MG63 (cell line): ENCODE measurements at regions not wholly inside any gene's neighbourhood (a gene's known extent, or its start where the extent isn't known, plus 50 kb on each side); places are given as distances from the start of the nearest gene placed in this dataset.
A peak's percentile ranks its signal among the peaks of the same experiment; 100 is the strongest.
"Not testable (repeated sequence)": the region's sequence is repeated elsewhere in the genome, so short reads cannot be mapped to it uniquely, and the experiment has no call there.

ENCODE experiments used
- DNase-seq: peaks from one replicate; pipeline ENCODE4 v3.0.0-alpha.2; 2020
- H3K27me3 ChIP-seq: fragments of 250-450 bp; sonication (Bioruptor Pico); 2 replicates; pipeline ENCODE4 v1.5.1; 2020; ENCODE audit warnings: mild to moderate bottlenecking, moderate library complexity
- H3K36me3 ChIP-seq: fragments of 250-450 bp; sonication (Bioruptor Pico); 2 replicates; pipeline ENCODE4 v1.5.1; 2020; ENCODE audit warnings: mild to moderate bottlenecking, moderate library complexity
- H3K4me3 ChIP-seq: fragments of 250-450 bp; sonication (Bioruptor Pico); 2 replicates; pipeline ENCODE4 v1.5.1; 2020; ENCODE audit warnings: mild to moderate bottlenecking, moderate library complexity
- H3K9me3 ChIP-seq: fragments of 250-450 bp; sonication (Bioruptor Pico); 2 replicates; pipeline ENCODE4 v1.5.1; 2020; ENCODE audit warnings: mild to moderate bottlenecking, moderate library complexity

DNA sequence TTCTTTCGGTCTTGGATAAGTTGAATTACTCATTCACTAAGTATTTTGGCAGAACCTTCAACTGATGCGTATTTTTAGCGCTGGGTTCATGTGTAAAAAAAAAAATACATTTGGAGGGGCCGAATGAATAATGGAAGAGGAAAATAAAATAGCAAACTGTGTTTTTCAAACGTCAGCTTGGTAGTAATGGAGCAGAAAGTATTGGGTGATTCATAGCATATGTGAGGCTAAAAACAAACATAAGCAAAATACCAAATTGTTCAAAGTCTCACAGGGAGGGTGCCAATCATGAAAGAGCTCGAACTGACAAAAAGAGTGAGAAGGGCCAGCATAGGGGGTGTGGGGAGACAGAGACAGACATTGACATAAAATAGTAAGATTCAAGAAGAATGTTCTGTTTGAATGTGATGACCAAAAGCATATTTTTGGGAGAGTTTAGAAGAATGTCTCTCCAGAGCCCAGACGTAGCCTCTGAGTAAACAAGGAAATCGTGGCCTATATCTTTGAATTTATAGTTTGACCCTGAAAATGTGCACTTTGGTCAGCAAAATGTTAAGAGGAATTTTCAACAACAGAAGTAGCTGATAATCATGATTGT lies 174.9 kb upstream of the HMHB1 start:
- Histone ChIP-seq H3K36me3 (no peaks in the 10 kb centered on the region), H3K27me3 (no peaks in the 10 kb centered on the region), H3K4me3 (no peak overlapping the region), H3K9me3 (0 out of 2 replicates have a peak, but pooled peaks cover 2% of the 10 kb centered on the region)
- DNase-seq = no peak

DNA sequence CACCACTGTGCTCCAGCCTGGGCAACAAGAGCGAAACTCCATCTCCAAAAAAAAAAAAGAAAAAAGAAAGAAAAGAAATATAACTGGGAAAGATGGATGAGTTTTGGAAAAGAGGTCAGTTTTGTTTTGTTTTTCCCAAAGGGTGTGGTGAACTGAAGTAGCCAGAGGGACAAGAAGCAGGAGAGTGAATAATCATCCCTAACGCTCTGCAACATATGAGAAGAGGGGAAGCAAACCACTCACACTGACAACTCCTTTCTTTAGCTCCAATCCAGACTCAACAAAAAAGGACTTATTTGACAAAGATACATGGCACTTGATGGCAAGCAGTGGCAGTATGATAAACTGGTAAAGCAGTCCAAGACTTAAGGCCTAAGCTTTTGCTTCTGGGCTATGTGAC lies 176.1 kb upstream of the HMHB1 start:
- no peak overlapping the region for H3K4me3 ChIP-seq
- no peak for DNase-seq

DNA sequence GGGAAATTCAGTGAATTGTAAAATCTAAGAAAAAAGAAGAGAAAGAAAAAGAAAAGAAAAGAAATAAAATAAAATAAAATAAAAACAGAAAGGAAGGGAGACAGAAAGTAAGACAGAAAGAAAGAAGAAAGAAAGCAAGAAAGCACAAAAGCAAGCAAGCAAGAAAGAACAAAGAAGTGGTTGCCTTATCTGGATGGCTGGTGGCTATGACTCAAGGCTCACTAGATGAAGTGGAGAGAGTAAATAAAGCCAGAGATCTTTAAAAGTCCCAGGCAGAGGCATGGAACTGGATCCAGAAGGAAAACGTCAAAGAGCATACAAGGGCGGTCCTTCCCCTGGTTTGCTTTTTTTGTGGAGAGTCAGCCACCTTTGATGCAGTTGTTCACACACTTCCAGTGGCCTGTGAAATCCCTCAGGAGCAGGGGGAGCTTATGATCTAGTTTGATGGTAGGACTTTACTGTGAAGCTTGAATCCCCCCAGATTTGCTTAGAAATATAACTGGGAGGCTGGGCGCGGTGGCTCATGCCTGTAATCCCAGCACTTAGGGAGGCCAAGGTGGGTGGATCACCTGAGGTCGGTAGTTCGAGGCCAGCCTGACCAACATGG lies 176.7 kb upstream of the HMHB1 start:
- H3K36me3 ChIP-seq = no peaks in the 10 kb centered on the region
- H3K9me3 ChIP-seq = no peaks in the 10 kb centered on the region
- no peak for DNase-seq
- H3K4me3 ChIP-seq = no peak overlapping the region
- H3K27me3 ChIP-seq = no peaks in the 10 kb centered on the region

More for the DNA sequence above, 176.1 kb upstream of the HMHB1 start:
- Histone ChIP-seq H3K36me3 (no peaks in the 10 kb centered on the region), H3K27me3 (no peaks in the 10 kb centered on the region), H3K9me3 (no peaks in the 10 kb centered on the region)

DNA sequence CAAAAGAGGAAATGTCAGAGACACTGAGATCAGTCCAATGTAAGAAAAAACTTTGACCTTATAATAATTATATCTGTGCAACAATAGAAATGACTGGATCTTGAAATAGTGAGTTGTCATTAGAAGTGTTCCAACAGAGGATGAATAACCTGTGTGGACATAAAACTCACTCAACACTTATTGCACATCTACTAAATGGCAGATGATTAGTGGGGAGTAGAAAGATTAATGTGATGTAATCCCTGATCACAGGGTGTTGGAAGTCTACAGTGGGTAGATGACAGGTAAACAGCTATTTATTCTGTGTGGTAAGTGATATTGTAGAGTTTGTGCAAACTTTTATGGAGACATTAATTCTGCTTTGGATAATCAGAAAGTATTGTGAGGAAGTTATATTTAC lies 177.3 kb upstream of the HMHB1 start:
- DNase-seq = no peak
- H3K9me3 ChIP-seq = no peaks in the 10 kb centered on the region
- no peaks in the 10 kb centered on the region for H3K36me3 ChIP-seq
- H3K27me3 ChIP-seq = no peaks in the 10 kb centered on the region
- no peak overlapping the region for H3K4me3 ChIP-seq

DNA sequence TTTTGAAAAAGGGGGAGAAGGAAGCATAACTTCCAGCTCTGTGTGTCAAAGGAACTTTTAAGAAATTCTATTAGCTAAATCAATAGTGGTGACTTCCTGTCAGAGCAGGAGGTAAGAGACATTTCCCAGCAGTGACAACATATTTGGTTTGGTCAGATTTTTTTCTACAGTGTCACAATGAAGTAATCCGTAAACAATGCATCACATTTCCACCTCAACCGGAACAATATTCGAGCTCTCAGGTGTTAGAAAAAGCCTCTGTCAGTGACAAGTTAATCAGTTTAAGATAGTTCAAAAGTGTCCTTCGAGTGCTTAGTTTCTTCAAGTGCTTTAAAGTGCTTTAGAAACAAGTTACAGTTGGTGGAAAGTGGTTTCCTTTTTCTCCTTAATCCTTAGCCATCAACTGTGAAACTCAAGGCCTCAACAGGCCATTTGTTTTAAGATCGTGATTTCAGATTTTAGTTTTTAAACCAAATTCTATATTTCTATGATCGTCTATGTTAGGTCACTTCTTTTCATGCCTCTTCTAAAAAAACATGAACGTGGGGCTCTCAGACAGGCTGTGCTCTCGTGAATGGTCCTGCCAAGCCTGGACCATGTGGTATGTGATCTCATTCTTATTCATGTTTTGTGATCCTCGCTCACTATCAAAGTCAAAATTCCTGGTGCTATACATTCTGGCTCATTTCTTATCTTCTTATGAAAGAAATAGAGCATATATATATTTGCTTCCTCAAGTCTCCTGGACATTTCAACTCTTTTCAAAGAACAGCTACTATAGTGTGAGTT lies 181.9 kb upstream of the HMHB1 start:
- Histone ChIP-seq H3K36me3 (no peaks in the 10 kb centered on the region), H3K27me3 (no peaks in the 10 kb centered on the region), H3K4me3 (no peak overlapping the region), H3K9me3 (no peaks in the 10 kb centered on the region)
- peak; percentile 62 for DNase-seq

DNA sequence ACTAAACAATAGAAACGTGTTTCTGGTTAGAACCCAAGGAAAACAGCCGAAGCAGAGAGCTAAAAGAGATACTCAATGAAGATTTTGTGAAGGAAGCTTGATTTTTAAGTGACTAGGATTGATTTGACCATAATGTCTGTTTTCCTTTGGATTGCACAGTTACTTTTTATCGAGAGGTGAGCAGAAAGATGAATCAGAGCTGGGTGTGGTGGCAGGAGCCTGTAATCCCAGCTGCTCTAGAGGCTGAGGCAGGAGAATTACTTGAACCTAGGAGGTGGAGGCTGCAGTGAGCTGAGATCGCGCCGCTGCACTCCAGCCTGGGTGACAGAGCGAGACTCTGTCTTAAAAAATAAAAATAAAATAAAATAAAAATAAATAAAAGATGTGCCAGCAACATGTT lies 186.9 kb upstream of the HMHB1 start:
- H3K36me3 ChIP-seq, H3K27me3 ChIP-seq, H3K9me3 ChIP-seq, DNase-seq, H3K4me3 ChIP-seq: not testable (repeated sequence)

DNA sequence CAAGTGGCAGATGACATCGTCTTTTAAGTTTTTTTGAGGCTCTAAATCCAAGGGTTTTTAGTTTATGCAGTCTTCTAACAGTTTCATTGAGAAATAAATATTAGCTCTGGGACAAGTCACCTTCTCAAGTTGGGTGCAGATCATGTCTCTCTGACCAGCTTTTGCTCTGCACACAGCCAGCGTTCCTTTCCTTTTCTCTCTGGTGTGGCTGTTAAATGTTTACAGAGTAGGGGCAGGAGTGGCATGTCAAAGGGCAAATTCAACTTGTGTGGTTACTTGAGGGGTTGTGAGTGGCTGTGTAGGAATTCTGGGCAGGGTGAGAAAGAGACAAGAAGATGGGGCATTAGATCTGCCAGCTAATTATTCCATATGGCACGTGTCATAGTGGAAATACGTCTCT lies 187.5 kb upstream of the HMHB1 start:
- no peaks in the 10 kb centered on the region for H3K36me3 ChIP-seq
- no peak overlapping the region for H3K4me3 ChIP-seq
- H3K9me3 ChIP-seq = no peaks in the 10 kb centered on the region
- H3K27me3 ChIP-seq = no peaks in the 10 kb centered on the region
- DNase-seq = no peak

DNA sequence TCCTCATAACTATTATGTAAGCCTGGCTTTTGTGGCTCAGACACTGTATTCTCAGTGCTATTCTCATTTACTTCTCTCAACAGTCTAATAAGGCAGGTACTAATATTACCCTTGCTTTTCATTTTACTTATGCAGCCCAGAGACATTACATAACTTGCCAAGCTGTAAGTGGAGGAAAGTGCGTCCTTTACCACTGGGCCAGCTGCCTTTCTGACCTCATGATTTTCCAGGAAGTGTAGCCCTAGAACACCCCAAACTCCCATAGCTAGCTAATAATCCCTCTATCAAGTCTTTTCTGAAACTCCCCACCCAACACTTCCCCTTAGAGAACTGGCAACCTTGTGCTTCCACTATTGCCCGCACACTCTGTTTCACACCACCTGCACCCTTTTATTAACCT lies 192.9 kb upstream of the HMHB1 start:
- peaks cover 7% of the 10 kb centered on the region for H3K9me3 ChIP-seq
- H3K36me3 ChIP-seq = no peaks in the 10 kb centered on the region
- no peak overlapping the region for H3K4me3 ChIP-seq
- no peaks in the 10 kb centered on the region for H3K27me3 ChIP-seq
- DNase-seq = no peak

DNA sequence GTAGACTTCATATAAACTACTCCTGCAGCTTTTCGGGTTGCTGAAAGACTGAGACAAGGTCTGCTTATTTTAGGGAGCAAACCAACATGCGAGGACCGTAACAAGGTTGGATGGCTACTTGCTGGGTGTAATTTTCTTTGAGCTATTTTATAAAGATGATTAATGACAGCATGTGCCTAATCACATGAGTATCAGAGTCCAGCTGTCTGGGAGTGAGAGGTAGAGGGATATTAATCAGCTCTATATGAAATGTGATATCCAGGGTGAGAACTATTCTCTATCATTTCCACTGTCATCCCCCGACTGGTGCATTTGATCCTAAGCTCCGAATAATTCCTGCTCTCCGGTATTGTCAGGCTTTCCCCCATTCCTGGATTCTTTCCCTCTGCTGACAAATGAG lies 193.8 kb upstream of the HMHB1 start:
- Histone ChIP-seq H3K4me3 (no peak overlapping the region), H3K27me3 (no peaks in the 10 kb centered on the region), H3K36me3 (no peaks in the 10 kb centered on the region), H3K9me3 (peaks cover 7% of the 10 kb centered on the region)
- DNase-seq = no peak

DNA sequence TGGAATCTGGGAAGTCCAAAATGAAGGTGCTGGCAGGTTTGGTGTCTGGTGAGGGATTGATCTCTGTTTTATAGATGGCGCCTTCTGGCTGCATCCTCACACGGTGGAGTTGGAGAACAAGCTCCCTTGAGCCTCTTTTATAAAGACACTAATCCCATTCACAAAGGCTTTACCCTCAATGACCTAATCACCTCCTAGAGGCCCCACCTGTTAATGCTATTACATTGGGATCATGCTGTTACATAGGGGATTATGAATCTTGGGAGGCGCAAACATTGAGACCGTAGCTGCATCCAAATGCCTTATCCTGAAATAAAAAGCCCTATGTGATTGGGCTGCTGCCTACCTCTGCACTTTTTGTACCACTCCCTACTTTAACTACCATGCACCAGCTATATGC lies 197.1 kb upstream of the HMHB1 start:
- no peak overlapping the region for H3K4me3 ChIP-seq
- H3K36me3 ChIP-seq = no peaks in the 10 kb centered on the region
- H3K27me3 ChIP-seq = no peaks in the 10 kb centered on the region
- no peak for DNase-seq
- H3K9me3 ChIP-seq = peaks cover 7% of the 10 kb centered on the region

DNA sequence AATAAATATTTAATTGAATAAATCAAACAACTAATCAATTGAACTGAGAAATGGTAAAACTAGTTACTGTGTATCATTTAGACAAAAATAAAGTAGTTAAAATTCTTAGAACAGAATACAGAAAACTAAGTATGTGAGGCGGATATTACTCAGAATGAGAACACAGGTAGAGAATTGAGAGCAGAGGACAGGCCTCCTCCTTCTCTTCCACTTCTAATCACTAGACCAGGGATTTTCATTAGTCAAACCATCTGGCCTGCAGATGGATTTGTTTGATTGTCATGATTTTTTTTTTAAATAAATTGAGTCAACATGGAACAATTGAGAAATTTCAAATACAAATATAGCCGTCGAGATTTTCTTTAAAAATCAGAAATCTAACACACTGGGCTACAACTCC lies 198.6 kb upstream of the HMHB1 start:
- H3K4me3 ChIP-seq = no peak overlapping the region
- H3K27me3 ChIP-seq = no peaks in the 10 kb centered on the region
- DNase-seq = no peak
- H3K9me3 ChIP-seq = peaks cover 7% of the 10 kb centered on the region
- H3K36me3 ChIP-seq = no peaks in the 10 kb centered on the region

DNA sequence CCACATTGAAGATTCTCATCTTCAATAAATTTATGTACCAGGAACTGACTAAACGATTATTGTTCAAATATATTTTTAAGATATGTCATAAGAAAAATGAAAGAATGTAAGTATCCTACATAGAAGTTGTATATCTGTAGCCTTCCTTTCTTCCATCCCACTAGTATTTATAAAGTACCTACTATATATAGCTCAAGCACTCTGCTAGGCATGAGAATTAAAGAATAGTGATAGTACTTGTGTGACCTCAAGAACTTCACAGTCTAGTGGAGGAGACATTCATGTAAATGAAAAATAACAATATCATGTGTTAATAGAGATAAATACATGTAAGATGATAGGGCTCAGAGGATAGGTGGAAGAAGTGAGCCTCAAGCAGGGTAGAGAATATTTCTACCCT lies 201.0 kb upstream of the HMHB1 start:
- H3K9me3 ChIP-seq = peaks cover under 1% of the 10 kb centered on the region
- no peaks in the 10 kb centered on the region for H3K27me3 ChIP-seq
- no peaks in the 10 kb centered on the region for H3K36me3 ChIP-seq
- no peak overlapping the region for H3K4me3 ChIP-seq
- DNase-seq = no peak

DNA sequence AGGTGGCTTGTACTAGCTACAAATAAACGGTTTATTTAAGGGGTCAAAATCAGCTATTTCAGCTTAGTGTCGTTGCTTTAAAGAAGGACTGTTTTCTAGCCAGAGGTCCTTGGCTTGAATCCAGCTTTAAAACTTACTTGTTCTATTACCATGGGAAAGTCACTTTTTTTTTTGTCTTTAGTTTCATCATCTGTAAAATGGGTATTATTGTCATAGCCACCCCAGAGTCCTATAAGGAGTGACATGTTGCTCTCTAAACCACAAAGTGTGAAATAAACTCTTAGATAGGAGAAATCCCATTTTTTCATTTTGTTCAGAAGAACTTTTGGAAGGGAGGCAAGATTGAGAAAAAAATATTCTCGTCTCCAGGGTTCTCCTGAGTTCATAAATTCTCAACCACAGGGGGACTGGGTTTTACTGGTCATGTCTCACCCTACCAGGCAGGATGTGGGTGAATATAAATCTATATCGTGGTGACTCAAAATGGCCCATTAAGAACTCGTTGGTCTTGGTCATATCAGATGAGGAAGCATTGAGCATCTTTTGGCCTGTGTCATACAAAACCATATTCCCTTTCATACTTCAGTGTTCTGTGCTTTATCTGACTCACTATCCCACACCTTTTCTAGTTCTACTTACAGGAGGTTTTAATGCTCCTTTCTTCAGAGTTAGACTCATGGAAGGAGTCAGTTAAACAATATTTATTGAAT lies 202.7 kb upstream of the NR3C1 start:
- Histone ChIP-seq H3K27me3 (no peaks in the 10 kb centered on the region), H3K36me3 (no peaks in the 10 kb centered on the region), H3K4me3 (no peak overlapping the region), H3K9me3 (no peaks in the 10 kb centered on the region)
- no peak for DNase-seq

DNA sequence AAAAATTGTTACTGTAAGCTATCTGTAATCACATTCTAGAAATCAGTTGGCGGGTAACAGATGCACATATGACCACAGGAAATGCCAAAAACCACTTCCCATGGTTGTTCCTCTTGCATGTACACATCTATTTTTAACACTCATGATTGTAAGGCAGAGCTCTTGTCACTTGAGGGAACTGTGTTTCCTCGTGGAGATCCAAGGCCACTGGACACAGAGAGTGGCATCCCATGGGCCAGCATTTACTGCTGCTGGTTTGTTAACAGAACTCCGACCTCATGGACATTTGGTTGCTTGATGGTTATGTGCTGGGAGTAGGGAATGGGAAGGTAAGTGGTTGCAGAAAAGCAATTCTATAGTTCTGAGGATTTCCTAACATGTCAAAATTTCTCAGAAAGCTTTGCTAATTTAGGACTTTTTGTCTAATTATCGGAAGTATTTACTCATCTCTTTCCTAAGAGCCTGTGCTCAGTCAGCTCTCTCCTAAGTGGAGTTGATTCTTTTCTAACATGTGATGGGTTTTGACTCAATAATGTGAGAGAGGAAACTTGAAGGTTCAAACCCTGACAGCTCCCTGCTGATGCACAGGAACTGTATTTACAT lies 202.0 kb upstream of the NR3C1 start:
- H3K27me3 ChIP-seq = no peaks in the 10 kb centered on the region
- DNase-seq = no peak
- H3K36me3 ChIP-seq = no peaks in the 10 kb centered on the region
- no peaks in the 10 kb centered on the region for H3K9me3 ChIP-seq
- no peak overlapping the region for H3K4me3 ChIP-seq

DNA sequence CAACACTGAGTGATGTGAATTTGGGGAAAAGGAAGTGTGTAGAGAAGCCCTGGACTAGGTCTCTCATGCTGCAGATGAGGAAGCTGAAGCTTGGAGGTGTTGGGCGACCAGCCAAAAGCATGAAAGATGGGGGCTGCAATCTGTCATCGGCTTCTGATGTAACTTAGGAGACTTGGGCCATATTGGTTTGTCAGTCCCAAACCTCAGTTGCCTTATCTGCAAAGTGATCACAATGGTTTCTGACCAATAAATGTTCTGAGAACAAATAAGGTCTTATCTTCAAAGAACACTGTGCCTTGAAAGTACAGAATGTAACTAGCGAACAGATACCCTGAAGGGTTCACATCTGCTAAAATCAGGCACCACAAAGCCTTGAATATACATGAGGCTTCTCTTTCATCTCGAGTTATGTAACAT lies 198.4 kb upstream of the NR3C1 start:
- Histone ChIP-seq H3K4me3 (no peak overlapping the region), H3K27me3 (no peaks in the 10 kb centered on the region), H3K36me3 (no peaks in the 10 kb centered on the region), H3K9me3 (no peaks in the 10 kb centered on the region)
- no peak for DNase-seq

DNA sequence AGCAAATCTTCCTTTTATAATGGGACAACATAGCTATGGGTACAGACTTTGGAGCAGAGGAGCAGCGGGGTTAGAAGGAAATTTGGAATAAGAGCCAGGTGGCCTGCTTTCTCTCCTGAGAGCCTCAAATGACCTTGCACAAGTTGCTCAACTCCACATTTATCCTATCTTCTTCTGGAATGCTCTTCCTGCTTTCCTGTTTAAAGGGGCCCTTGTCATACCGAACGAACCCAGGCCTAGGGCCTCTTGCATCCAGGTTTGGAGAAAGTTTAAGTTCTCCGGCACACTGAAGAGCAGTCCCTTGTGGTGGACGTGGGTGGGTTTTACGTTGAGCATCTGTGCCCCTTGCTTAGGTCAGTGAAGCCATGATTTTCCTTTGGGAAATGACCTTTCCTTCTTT lies 197.9 kb upstream of the NR3C1 start:
- Histone ChIP-seq H3K27me3 (no peaks in the 10 kb centered on the region), H3K9me3 (no peaks in the 10 kb centered on the region), H3K36me3 (no peaks in the 10 kb centered on the region), H3K4me3 (no peak overlapping the region)
- DNase-seq = no peak
